Activated T-helper 1 cell treated with anti-CD3 and anti-CD28 coated beads, Interleukin-12 subunit alpha, Interleukin-12 subunit beta, Interleukin-2, Interleukin-4 antibody, amounts not matched to agents 30 ng/mL and 10 ng/mL and 1 ng/mL, durations not matched to agents 14 hours and 24 hours and 36 hours (primary cell): ENCODE measurements at regions not wholly inside any gene's neighbourhood (a gene's known extent, or its start where the extent isn't known, plus 50 kb on each side); places are given as distances from the start of the nearest gene placed in this dataset.

Source experiments
- DNase-seq: peaks from one replicate; pipeline ENCODE4 v3.0.0; 2021; ENCODE audit warnings: low spot score
- H3K27ac Mint-ChIP-seq: one replicate; pipeline ENCODE4 v1.8.0; 2021; ENCODE audit warnings: mild to moderate bottlenecking, mixed read lengths
- H3K27me3 Mint-ChIP-seq: one replicate; pipeline ENCODE4 v1.8.0; 2022; ENCODE audit warnings: mild to moderate bottlenecking, moderate library complexity, mixed read lengths; ENCODE audit not compliant: insufficient read depth
- H3K36me3 Mint-ChIP-seq: one replicate; pipeline ENCODE4 v1.8.0; 2021; ENCODE audit warnings: low read depth, mixed read lengths
- H3K4me1 Mint-ChIP-seq: one replicate; pipeline ENCODE4 v1.8.0; 2021; ENCODE audit warnings: low read depth, mixed read lengths
- H3K4me3 Mint-ChIP-seq: one replicate; pipeline ENCODE4 v1.8.0; 2021; ENCODE audit warnings: mild to moderate bottlenecking, moderate library complexity, mixed read lengths
- H3K9me3 Mint-ChIP-seq: one replicate; pipeline ENCODE4 v1.8.0; 2021; ENCODE audit warnings: mixed read lengths
- intact Hi-C: fragments of 100-400 bp; cut with micrococcal nuclease; formaldehyde crosslinking; loops from one replicate; pipeline ENCODE4 v1.15.1; 2024

DNA sequence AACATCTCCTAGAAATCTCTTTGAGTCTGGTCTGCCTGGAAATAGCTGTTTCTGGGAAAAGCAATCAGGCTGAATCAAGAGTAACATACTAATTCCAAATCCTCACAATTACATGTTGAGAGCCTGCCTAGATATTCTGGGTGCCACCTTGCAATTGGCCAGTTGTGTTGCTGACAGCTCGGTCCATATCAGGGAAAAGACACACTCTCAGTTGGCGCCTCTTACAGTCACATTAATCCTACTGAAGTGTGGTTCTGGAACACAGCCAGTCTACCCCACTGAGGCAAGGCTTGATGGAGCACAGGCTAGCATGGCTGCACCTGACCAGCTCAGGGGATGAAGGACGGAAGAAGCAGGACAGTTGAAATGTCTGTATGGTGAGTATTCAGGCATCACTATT lies 121.4 kb upstream of the TAB2 start:
- Mint-ChIP-seq H3K9me3 (peaks cover 52% of the 10 kb centered on the region), H3K27me3 (no peaks in the 10 kb centered on the region), H3K4me3 (no peak overlapping the region), H3K27ac (no peak overlapping the region), H3K4me1 (peaks cover 19% of the 10 kb centered on the region), H3K36me3 (peaks cover 50% of the 10 kb centered on the region)
- intact Hi-C loops = loop anchor here (5.0 kb wide), 1 partner anchor 46 kb away; no protein-coding TSS in a partner anchor
- DNase-seq = no peak

DNA sequence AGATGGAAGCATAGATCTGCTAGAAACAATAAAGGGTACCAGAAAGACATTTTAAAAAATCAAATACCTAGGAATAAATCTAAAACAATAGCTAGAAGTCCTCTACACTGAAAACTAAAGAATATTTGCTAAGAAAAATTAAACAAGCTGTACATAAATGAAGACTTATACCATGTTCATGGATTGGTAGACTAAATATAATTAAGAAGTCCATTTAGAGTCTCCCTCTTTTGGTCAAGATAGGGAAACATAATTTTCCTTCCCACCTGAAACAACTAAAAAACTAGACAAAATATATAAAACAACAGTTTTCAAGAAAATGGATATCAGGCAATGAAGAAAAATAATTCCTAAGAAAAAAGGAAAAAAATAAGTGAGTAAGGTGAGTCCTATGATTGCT lies 120.0 kb upstream of the TAB2 start:
- DNase-seq = no peak
- H3K27me3 Mint-ChIP-seq = no peaks in the 10 kb centered on the region
- intact Hi-C loops = loop anchor here (5.0 kb wide), 1 partner anchor 45 kb away; no protein-coding TSS in a partner anchor
- H3K9me3 Mint-ChIP-seq = peaks cover 50% of the 10 kb centered on the region
- H3K4me1 Mint-ChIP-seq = peaks cover 10% of the 10 kb centered on the region
- H3K36me3 Mint-ChIP-seq = peaks cover 53% of the 10 kb centered on the region
- H3K4me3 Mint-ChIP-seq = no peak overlapping the region
- H3K27ac Mint-ChIP-seq = no peak overlapping the region

- intact Hi-C loops = loop anchor here (5.0 kb wide), 1 partner anchor 44 kb away; no protein-coding TSS in a partner anchor
- no peak for DNase-seq
- Mint-ChIP-seq H3K36me3 (peaks cover 59% of the 10 kb centered on the region), H3K4me3 (no peak overlapping the region), H3K9me3 (peaks cover 50% of the 10 kb centered on the region), H3K4me1 (peaks cover 18% of the 10 kb centered on the region), H3K27me3 (no peaks in the 10 kb centered on the region), H3K27ac (no peak overlapping the region)
These were observed 119.2 kb upstream of the TAB2 start for GRCh38 chr6:149198265-149198664.

DNA sequence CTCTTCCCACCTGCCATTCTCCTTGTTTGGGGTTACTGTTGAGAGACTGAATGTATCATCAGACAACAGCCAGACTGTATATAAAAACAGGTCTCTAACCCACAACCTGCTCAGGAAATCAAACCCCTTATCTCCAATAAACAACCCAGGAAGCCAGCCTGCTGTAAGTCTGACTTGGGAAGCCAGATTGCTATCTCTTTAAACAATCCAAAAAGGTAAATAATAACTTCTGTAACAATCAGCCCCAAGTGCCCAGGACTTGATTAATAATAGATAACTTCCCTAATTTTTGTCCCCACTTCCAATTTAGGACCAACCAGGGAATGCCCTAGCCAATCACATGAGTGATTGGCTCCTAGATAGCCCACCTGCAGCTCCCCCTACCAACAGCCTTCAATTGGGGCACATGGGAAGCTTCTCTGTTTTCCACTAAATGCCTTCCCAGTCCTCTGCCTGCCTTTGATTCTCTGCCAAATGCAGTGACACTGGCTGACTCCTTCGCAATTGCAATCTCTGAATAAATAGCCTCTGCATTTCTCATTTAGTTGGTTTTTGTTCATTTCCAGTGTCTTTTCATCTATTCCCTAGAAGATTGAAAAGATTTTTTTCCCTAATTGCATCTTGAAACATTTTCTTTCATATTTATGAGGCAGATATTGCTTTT lies 117.1 kb upstream of the TAB2 start:
- Mint-ChIP-seq H3K4me3 (no peak overlapping the region), H3K27me3 (no peaks in the 10 kb centered on the region), H3K4me1 (peaks cover 27% of the 10 kb centered on the region), H3K9me3 (peaks cover 56% of the 10 kb centered on the region), H3K27ac (no peak overlapping the region), H3K36me3 (peaks cover 62% of the 10 kb centered on the region)
- intact Hi-C loops = no loop called here
- DNase-seq = no peak

DNA sequence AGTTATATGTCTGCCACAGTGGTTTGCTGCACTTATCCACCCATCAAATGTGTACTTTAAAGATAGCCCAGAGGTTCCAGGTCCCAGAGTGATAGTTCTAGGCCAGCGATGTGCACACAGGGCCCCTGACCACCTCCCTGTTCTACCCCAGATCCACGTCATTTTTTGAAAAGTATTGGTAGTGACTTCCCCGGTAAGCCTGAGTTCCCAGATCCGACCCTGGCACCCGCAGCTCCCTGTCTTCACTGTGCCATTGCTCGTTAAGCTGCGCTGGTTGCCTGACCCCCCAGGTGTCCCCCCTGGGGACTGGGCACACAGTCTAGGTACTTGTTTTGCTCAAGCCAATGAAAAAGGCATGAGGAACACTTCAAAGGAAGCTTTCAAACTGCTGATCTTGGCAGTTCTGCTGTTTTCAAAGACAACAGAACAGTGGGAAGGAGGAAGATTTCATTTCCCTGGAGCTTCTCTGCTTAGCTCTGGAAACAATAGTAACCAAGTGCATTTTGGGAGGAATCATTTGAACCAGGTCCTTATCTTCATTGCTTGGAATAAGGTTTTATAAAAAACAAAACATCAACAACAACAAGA lies 116.3 kb upstream of the TAB2 start:
- no peak for DNase-seq
- Mint-ChIP-seq H3K4me1 (peaks cover 26% of the 10 kb centered on the region), H3K36me3 (peaks cover 62% of the 10 kb centered on the region), H3K27me3 (no peaks in the 10 kb centered on the region), H3K9me3 (peaks cover 56% of the 10 kb centered on the region), H3K4me3 (no peak overlapping the region), H3K27ac (no peak overlapping the region)
- intact Hi-C loops = no loop called here

DNA sequence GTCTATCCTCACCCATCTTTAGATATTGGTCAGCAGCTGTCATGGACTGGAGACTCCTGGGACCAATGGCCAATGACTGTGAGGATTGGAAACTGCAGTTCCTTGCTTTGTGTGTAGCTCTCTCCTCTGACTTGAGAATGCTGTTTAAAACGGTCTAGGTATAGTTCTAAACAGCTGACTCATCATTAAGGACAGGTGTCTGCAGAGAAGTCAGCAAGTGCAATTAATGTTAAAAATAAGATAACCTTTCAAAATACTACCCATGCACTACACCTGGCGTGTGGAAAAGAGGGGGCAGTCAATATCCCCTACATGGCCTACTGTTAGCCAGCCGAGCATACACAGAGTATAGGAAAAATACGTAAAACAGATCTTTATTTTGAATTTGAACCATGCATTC lies 115.4 kb upstream of the TAB2 start:
- no peak for DNase-seq
- Mint-ChIP-seq H3K36me3 (peaks cover 59% of the 10 kb centered on the region), H3K4me3 (no peak overlapping the region), H3K9me3 (peaks cover 47% of the 10 kb centered on the region), H3K4me1 (peaks cover 26% of the 10 kb centered on the region), H3K27me3 (no peaks in the 10 kb centered on the region), H3K27ac (no peak overlapping the region)
- intact Hi-C loops = no loop called here

- peak overlapping the region; percentile 40 for H3K27ac Mint-ChIP-seq
- peaks cover 39% of the 10 kb centered on the region for H3K9me3 Mint-ChIP-seq
- DNase-seq = no peak
- no peak overlapping the region for H3K4me3 Mint-ChIP-seq
- peaks cover 26% of the 10 kb centered on the region for H3K4me1 Mint-ChIP-seq
- intact Hi-C loops = no loop called here
- no peaks in the 10 kb centered on the region for H3K27me3 Mint-ChIP-seq
- peaks cover 56% of the 10 kb centered on the region for H3K36me3 Mint-ChIP-seq
These were observed 114.6 kb upstream of the TAB2 start for GRCh38 chr6:149202952-149203351.

- intact Hi-C loops = no loop called here
- DNase-seq = no peak
- peaks cover 34% of the 10 kb centered on the region for H3K9me3 Mint-ChIP-seq
- H3K27me3 Mint-ChIP-seq = no peaks in the 10 kb centered on the region
- H3K4me3 Mint-ChIP-seq = peak overlapping the region; percentile 11
- peaks cover 26% of the 10 kb centered on the region for H3K4me1 Mint-ChIP-seq
- peak overlapping the region; percentile 40 for H3K27ac Mint-ChIP-seq
- H3K36me3 Mint-ChIP-seq = peaks cover 55% of the 10 kb centered on the region
These were observed 114.0 kb upstream of the TAB2 start for GRCh38 chr6:149203509-149203908.

DNA sequence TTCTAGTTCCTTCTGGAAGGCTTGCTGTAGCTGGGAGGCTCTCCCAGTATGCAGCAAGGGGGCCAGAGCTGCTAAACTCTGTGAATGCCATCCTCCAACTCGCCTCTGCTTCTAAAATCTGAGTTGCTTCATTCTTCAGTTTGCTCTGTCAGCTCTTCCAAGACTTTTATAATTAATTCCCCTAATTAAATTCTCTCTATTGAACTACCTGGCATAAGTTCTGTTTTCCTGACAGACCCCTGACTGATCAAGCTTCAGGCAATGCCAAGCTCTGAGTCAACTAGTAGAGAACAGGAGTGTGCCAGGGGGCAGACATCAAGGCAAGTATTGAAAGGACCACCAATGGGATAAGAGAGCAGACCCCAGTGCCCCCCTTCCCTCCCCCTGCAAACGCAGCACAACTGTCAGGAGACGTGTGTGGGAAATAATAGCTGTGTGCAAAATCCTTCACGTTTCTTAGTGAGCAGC lies 109.3 kb upstream of the TAB2 start:
- H3K27ac Mint-ChIP-seq = peak overlapping the region; percentile 20
- no peak for DNase-seq
- no peak overlapping the region for H3K4me3 Mint-ChIP-seq
- no peaks in the 10 kb centered on the region for H3K27me3 Mint-ChIP-seq
- H3K36me3 Mint-ChIP-seq = peaks cover 41% of the 10 kb centered on the region
- peaks cover 18% of the 10 kb centered on the region for H3K4me1 Mint-ChIP-seq
- H3K9me3 Mint-ChIP-seq = peaks cover 9% of the 10 kb centered on the region
- intact Hi-C loops = no loop called here

DNA sequence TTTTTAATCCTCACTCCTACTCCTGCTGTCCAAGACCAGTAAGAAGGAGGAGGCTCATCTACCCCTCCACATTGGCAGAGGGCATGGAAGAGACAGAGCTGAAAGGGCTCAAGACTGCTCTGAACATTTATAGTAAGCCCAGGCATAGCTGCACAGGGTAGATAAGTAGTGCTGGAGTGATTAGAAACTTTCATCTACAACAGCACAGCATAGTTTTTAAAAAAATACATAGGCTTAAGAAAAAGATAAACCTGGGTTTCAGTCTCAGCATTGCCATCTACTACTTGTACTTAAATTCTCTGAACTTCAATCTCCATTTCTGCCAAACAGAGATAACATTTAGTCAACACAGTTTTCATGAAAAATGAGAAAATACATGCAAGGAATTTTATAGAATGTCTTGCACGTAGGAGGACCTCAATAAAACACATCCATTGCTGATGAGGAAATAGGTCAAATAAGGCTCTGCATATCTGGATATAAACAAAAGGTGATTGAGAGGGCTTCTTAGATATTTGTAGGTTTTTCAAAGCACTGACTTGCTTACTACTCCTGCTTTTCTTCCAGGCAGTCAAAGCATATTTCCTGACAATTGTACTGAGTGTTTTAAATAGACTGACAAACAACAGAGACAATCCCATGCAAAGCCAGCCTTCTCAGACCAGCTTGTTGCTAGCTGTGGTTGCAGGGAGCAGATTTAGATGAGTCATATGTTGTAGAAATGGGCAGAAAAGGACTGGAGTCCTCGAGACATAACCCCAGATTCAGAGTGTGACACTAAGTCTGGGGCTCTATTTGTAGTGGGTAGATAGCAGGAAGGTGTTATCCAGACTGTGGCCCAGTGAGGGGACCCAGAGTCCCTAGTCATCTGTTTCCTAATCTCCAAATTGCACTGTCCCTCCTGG lies 107.4 kb upstream of the TAB2 start:
- Mint-ChIP-seq H3K36me3 (peaks cover 28% of the 10 kb centered on the region), H3K27me3 (no peaks in the 10 kb centered on the region), H3K9me3 (peaks cover 6% of the 10 kb centered on the region), H3K4me1 (peaks cover under 1% of the 10 kb centered on the region), H3K4me3 (no peak overlapping the region), H3K27ac (no peak overlapping the region)
- DNase-seq = peak; percentile 34
- intact Hi-C loops = loop anchor here (2.0 to 5.0 kb wide), 3 partner anchors 19 to 287 kb away; no protein-coding TSS in a partner anchor

- H3K4me1 Mint-ChIP-seq = peaks cover 4% of the 10 kb centered on the region
- intact Hi-C loops = loop anchor here (2.0 to 5.0 kb wide), 3 partner anchors 20 to 286 kb away; no protein-coding TSS in a partner anchor
- H3K27me3 Mint-ChIP-seq = no peaks in the 10 kb centered on the region
- H3K27ac Mint-ChIP-seq = no peak overlapping the region
- H3K4me3 Mint-ChIP-seq = no peak overlapping the region
- peaks cover 25% of the 10 kb centered on the region for H3K36me3 Mint-ChIP-seq
- no peak for DNase-seq
- no peaks in the 10 kb centered on the region for H3K9me3 Mint-ChIP-seq
These were observed 106.4 kb upstream of the TAB2 start for GRCh38 chr6:149211046-149211571.

- no peaks in the 10 kb centered on the region for H3K9me3 Mint-ChIP-seq
- no peak overlapping the region for H3K4me3 Mint-ChIP-seq
- intact Hi-C loops = loop anchor here (1.0 to 5.0 kb wide), 6 partner anchors 124 to 453 kb away; no protein-coding TSS in a partner anchor
- no peak overlapping the region for H3K27ac Mint-ChIP-seq
- H3K4me1 Mint-ChIP-seq = peaks cover 12% of the 10 kb centered on the region
- DNase-seq = no peak
- no peaks in the 10 kb centered on the region for H3K27me3 Mint-ChIP-seq
- peaks cover 25% of the 10 kb centered on the region for H3K36me3 Mint-ChIP-seq
These were observed 105.3 kb upstream of the TAB2 start for GRCh38 chr6:149212206-149212605.
